ENCODE measurements at regions not wholly inside any gene's neighbourhood (a gene's known extent, or its start where the extent isn't known, plus 50 kb on each side); places are given as distances from the start of the nearest gene placed in this dataset.

DNA sequence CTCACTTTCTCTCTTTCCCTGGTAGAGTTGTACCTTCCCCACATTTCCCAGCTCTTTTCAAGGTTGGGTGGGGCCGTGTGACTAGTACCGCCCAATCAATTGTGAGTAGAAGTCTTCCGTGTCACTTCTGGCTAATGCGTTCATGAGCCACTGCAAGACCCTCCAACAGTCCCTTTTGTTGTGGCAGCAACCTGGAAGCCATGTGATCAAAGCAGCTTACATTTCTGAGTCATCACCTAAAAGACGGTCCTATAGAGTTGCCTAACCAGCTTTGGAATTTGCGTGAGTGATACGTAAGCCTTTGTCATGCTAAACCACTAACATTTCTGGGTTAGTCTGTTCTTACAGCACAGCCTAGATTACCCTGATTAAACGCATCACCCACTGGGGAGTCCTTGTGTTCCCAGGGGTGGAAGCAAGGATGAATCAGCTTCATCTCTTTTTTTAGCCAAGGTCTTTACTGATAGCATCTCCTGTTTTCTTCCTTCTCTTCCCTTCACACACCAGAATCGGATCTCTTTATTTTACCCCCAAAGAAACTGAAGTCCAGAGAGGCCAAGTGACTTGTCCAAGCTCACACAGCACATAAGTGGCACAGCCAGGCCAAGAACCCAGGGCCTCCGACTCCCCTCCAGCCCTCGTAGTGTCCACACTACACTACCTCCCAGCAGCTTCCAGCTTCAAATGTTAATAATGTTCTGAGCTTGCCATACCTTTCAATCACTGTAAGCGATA lies 366.3 kb upstream of the XYLT1 start:
- H3K36me3 Mint-ChIP-seq (ENCODE audit: low read depth), result no peaks in the 10 kb centered on the region
- H3K27ac Mint-ChIP-seq, result no peak overlapping the region
- DNase-seq, result no peak
- no peaks in the 10 kb centered on the region for H3K4me1 Mint-ChIP-seq (ENCODE audit: low read depth)
- no peak overlapping the region for H3K4me3 Mint-ChIP-seq
- peaks cover 6% of the 10 kb centered on the region for H3K27me3 Mint-ChIP-seq
- H3K9me3 Mint-ChIP-seq, result no peaks in the 10 kb centered on the region

DNA sequence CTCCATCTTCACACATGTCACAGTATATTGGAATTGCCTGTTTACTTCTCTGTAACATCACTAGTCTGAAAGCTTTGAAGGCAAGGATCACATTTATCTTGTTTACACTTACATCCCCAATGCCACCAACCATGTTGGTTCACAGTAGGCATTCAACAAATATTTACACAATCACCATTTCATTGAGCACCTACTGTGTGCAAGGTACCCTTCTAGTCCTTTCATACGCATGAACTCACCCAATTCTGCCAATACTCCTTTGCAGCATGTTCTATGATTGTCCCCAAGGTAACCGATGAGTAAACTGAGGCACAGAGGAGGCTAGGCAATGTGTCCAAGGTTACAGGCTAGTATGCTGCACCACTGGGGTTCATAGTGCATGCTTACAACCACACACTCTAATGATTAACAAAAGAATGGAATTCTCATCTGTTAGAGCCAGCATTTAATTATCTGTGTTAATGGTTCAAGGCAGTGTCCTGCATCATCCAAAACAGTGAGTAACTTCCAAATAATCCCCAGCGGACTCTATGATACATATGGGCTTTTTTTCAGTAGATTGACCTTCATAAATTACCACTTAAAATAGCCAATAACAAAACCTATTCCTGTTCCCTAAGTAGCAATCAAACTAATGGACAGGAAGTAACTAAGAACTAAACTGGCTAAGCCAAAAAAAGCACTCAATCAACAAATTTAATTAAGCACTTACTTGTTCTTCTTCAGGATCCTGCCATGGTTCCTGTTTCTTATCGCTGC lies 364.5 kb upstream of the XYLT1 start:
- Mint-ChIP-seq H3K27ac (no peak overlapping the region), H3K4me3 (no peak overlapping the region), H3K36me3 (ENCODE audit: low read depth) (no peaks in the 10 kb centered on the region), H3K9me3 (no peaks in the 10 kb centered on the region), H3K4me1 (ENCODE audit: low read depth) (no peaks in the 10 kb centered on the region), H3K27me3 (peaks cover 2% of the 10 kb centered on the region)
- DNase-seq, result no peak

DNA sequence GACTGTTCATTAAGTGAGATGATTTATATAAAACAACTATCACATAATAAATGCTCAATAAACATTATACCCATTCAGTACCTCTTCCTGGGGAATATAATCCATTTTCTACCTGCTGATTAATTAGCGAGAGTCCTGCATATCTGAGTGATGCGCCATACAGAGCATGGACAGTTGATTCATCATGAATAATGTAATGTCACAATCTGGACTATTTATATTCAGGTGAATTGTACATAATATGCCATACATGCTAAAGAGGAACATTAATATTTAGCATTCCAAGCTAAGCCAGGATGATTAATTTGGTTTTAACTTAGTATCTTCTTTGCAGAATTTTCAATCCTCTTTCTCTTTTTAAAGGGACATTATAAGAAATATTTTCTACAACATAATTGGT lies 362.0 kb upstream of the XYLT1 start:
- Mint-ChIP-seq H3K27me3 (peaks cover 4% of the 10 kb centered on the region), H3K9me3 (no peaks in the 10 kb centered on the region), H3K4me1 (ENCODE audit: low read depth) (no peaks in the 10 kb centered on the region), H3K36me3 (ENCODE audit: low read depth) (no peaks in the 10 kb centered on the region), H3K27ac (no peak overlapping the region), H3K4me3 (no peak overlapping the region)
- DNase-seq, result no peak

DNA sequence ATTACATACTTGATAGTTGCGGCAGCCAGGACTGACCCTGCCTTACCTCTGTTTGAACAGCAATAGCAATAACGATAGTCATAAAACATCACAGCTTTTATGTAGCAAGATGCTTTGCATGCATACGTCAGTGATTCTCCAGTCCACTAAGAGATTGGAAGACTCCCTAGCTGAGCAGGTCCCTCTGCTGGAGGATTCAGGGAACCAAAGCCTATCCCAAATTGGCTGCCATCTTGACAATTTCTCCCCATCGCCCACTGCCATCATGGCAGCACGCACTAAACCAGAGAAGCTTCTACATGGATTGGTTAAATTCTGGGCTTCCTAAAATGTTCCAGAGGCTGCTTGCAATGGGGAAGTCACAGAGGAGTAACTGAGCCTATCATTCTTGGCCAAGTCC lies 360.6 kb upstream of the XYLT1 start:
- H3K36me3 Mint-ChIP-seq (ENCODE audit: low read depth), result no peaks in the 10 kb centered on the region
- H3K4me3 Mint-ChIP-seq, result no peak overlapping the region
- no peaks in the 10 kb centered on the region for H3K4me1 Mint-ChIP-seq (ENCODE audit: low read depth)
- peaks cover 4% of the 10 kb centered on the region for H3K27me3 Mint-ChIP-seq
- no peak overlapping the region for H3K27ac Mint-ChIP-seq
- no peaks in the 10 kb centered on the region for H3K9me3 Mint-ChIP-seq
- DNase-seq, result no peak

DNA sequence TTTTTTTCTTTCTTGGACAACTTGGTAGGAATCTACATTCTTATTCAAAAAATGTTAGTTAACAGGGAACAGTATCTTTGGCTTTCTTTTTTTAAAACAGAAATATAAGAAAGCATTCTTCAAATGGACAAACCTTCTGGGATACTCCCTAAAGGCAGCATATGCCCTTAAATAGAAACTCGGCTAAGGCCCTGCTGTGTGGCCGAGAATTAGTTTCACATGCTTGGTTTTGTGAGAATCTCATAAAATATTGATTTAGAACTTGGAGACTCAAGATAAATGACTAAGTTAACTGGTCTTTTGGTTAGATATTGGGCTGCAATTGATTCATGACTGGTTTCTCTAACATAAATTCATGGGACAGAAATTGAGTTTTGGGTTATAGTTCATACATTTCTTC lies 359.9 kb upstream of the XYLT1 start:
- H3K27me3 Mint-ChIP-seq, result peaks cover 4% of the 10 kb centered on the region
- no peaks in the 10 kb centered on the region for H3K36me3 Mint-ChIP-seq (ENCODE audit: low read depth)
- no peaks in the 10 kb centered on the region for H3K9me3 Mint-ChIP-seq
- H3K4me1 Mint-ChIP-seq (ENCODE audit: low read depth), result no peaks in the 10 kb centered on the region
- H3K27ac Mint-ChIP-seq, result no peak overlapping the region
- DNase-seq, result no peak
- H3K4me3 Mint-ChIP-seq, result no peak overlapping the region

DNA sequence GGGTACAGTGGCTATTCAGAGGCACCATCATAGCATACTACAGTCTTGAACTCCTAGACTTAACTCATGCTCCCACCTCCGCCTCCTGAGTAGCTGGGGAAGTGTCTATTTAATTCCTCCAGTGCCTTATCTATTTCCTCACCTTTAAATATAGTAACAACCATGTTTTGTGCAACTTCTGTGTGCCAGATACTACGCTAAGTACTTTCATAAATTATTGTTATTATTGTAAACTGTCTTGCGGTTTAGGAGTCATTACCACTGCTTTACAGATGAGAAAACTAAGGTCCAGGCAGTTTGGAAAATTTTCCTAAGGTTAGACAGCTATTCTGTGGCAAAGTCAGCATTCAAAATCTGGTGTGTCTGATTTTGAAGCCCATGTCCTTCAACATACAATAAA lies 359.1 kb upstream of the XYLT1 start:
- no peaks in the 10 kb centered on the region for H3K36me3 Mint-ChIP-seq (ENCODE audit: low read depth)
- no peak overlapping the region for H3K27ac Mint-ChIP-seq
- DNase-seq, result no peak
- H3K9me3 Mint-ChIP-seq, result no peaks in the 10 kb centered on the region
- H3K4me3 Mint-ChIP-seq, result no peak overlapping the region
- no peaks in the 10 kb centered on the region for H3K4me1 Mint-ChIP-seq (ENCODE audit: low read depth)
- H3K27me3 Mint-ChIP-seq, result peaks cover 4% of the 10 kb centered on the region

DNA sequence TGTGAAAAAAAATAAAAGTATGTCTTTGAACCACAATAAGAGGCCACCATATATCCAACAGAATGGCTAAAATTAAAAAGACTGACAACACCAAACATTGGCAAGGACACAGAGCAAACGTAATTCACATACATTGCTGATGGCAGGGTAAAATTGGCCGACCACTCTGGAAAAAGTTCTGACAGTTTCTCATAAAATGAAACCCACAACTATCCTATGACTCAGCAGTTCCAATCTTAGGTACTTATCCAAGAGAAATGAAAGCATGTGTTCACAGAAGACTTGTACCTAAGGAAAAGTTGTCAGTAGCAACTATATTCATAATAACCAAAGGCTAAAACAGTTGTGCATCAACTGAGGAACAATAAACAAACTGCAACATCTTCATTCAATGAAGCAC lies 357.3 kb upstream of the XYLT1 start:
- H3K4me3 Mint-ChIP-seq, result no peak overlapping the region
- DNase-seq, result no peak

DNA sequence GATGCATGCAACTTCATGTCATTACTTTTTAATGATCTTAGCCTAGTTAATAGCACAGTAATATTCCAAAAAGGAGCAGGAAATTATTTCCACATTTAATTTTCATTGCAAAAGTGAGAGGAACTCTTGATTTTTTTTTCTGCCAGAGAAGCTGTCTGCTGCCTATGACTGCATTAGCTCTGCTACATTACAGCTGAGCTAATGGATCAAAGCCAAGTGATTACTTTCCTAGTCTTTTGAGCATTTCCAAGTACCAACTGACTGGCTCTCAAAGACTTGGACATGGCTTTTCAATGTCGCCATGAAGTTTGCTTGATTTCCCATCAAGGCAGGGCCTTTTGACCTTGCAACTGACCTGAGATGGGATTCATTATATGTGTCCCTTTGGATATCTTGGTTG lies 356.6 kb upstream of the XYLT1 start:
- Mint-ChIP-seq H3K36me3 (ENCODE audit: low read depth) (no peaks in the 10 kb centered on the region), H3K27ac (no peak overlapping the region), H3K4me3 (no peak overlapping the region), H3K27me3 (peaks cover 14% of the 10 kb centered on the region), H3K4me1 (ENCODE audit: low read depth) (no peaks in the 10 kb centered on the region), H3K9me3 (no peaks in the 10 kb centered on the region)
- DNase-seq, result no peak

More for the DNA sequence above, 357.3 kb upstream of the XYLT1 start:
- no peaks in the 10 kb centered on the region for H3K36me3 Mint-ChIP-seq (ENCODE audit: low read depth)
- peaks cover 11% of the 10 kb centered on the region for H3K27me3 Mint-ChIP-seq
- no peaks in the 10 kb centered on the region for H3K9me3 Mint-ChIP-seq
- no peak overlapping the region for H3K27ac Mint-ChIP-seq
- no peaks in the 10 kb centered on the region for H3K4me1 Mint-ChIP-seq (ENCODE audit: low read depth)

DNA sequence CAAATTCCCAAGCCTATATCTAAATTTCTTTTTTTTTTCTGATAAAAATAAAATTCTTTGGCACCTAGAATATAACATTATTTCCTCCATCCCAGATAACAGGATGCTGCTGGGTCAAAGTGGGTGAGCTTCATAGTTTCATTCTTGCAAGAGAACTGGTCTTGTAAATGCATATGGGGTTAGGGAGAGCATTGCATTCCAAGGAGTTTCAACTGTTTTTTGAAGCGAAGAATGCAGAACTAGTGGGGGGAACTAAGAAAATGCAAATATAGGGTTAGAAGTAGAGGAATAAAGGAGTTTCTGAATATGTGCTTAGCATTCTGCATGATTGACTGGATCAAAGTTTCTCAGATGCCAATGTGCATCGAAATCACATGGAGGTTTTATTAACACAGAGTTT lies 347.2 kb upstream of the XYLT1 start:
- H3K36me3 Mint-ChIP-seq (ENCODE audit: low read depth), result no peaks in the 10 kb centered on the region
- DNase-seq, result no peak
- H3K27me3 Mint-ChIP-seq, result peaks cover 13% of the 10 kb centered on the region
- no peaks in the 10 kb centered on the region for H3K4me1 Mint-ChIP-seq (ENCODE audit: low read depth)
- no peak overlapping the region for H3K4me3 Mint-ChIP-seq
- peaks cover 17% of the 10 kb centered on the region for H3K9me3 Mint-ChIP-seq
- H3K27ac Mint-ChIP-seq, result no peak overlapping the region

DNA sequence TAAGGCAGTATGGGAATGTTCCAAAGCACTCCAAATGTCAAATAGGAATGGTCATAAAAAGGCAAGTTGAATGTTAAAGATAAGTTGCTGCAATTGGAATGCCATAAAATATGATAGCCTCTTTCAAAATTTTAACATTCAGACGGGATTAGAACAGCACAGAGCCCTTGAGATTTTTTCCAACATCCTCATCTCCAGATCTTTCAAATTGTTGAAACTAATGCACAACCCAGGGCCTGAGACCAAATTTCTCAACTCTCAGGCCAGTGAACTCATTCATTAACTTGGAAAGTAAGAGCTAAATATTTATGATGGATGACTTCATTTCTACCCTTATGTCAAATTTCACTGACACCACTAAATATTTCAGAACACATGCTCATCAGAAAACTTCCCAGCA lies 346.5 kb upstream of the XYLT1 start:
- Mint-ChIP-seq H3K36me3 (ENCODE audit: low read depth) (no peaks in the 10 kb centered on the region), H3K9me3 (peaks cover 17% of the 10 kb centered on the region), H3K4me1 (ENCODE audit: low read depth) (no peaks in the 10 kb centered on the region), H3K4me3 (no peak overlapping the region), H3K27me3 (peaks cover 14% of the 10 kb centered on the region), H3K27ac (no peak overlapping the region)
- DNase-seq, result no peak

DNA sequence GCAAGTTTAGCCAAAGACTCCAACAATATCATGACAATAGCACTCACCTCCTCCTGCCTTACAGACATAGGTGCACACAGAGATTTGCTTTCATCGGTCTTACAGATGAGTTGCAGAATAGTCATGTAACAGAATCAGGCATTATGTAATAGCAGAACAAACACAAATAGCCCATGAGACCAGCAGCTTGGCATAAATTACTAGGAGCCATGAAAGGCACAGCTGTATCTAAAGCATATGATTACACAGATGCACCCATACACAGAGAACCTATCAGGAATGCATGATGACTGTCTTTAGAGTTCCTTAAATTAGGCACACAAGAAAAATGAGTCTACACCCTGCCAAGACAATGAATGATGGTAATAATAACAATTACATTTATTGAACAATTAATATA lies 342.0 kb upstream of the XYLT1 start:
- Mint-ChIP-seq H3K9me3 (peaks cover 24% of the 10 kb centered on the region), H3K27me3 (peaks cover 22% of the 10 kb centered on the region), H3K4me1 (ENCODE audit: low read depth) (no peaks in the 10 kb centered on the region), H3K4me3 (no peak overlapping the region), H3K27ac (no peak overlapping the region), H3K36me3 (ENCODE audit: low read depth) (no peaks in the 10 kb centered on the region)
- DNase-seq, result no peak

DNA sequence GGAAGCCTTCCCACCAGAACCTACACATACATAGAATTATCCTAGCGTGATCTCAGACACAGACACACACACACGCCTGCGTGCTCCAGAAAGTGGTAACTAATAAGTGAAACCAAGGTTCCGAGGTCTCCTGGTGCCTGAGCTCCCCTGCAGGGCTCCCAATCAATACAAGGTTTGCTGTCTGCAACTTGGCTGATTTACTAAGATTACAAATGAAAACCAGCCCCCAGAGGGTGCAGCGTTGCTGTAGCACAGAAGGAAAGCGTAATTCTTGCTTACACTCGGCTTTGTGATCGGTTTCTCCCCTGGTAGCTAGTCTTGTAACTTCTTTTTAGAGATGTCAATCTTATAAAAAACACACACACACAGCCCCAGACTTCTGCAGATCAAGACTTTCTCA lies 334.1 kb upstream of the XYLT1 start:
- H3K27me3 Mint-ChIP-seq, result peaks cover 44% of the 10 kb centered on the region
- H3K4me1 Mint-ChIP-seq (ENCODE audit: low read depth), result no peaks in the 10 kb centered on the region
- no peaks in the 10 kb centered on the region for H3K9me3 Mint-ChIP-seq
- no peak overlapping the region for H3K4me3 Mint-ChIP-seq
- no peak for DNase-seq
- no peak overlapping the region for H3K27ac Mint-ChIP-seq
- no peaks in the 10 kb centered on the region for H3K36me3 Mint-ChIP-seq (ENCODE audit: low read depth)

DNA sequence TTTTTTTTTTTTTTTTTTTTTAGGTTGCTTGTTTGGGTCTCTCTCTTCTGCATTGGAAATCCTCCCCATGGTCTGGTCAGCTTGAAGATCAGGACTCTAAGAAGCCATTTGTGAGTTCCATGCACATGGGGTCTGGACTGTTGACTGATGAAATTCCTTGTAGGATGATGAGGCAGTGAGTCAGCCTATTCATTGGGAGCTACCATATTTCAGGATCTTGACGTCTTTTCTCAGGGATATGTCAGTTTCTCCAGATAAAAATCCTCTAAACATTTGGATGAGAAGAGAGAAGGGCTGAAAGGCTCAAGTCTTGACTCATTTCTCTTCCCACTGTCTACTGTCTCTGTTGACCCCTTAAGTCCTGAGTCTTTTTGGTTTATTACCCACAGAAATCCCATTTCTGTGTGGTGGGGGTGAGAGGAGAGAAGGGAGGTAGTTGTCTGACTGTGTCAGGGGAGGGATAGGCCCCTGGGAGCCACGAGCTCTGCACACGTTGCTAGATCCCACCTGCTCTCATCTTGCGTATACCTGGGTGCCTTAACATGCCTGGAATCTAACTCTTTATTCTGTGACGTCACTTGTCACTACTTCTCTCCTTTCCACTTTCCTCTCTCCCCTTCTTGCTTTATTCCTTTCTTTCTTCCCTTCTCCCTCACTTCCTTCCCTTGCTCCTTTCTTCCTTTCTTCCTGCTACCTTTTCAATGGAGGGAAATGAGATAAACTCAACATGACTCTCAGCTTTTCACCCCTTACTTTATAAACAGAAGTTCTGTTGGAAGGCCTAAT lies 333.1 kb upstream of the XYLT1 start:
- H3K36me3 Mint-ChIP-seq (ENCODE audit: low read depth), result no peaks in the 10 kb centered on the region
- no peaks in the 10 kb centered on the region for H3K9me3 Mint-ChIP-seq
- no peak for DNase-seq
- peaks cover 44% of the 10 kb centered on the region for H3K27me3 Mint-ChIP-seq
- no peak overlapping the region for H3K4me3 Mint-ChIP-seq
- no peak overlapping the region for H3K27ac Mint-ChIP-seq
- H3K4me1 Mint-ChIP-seq (ENCODE audit: low read depth), result no peaks in the 10 kb centered on the region

DNA sequence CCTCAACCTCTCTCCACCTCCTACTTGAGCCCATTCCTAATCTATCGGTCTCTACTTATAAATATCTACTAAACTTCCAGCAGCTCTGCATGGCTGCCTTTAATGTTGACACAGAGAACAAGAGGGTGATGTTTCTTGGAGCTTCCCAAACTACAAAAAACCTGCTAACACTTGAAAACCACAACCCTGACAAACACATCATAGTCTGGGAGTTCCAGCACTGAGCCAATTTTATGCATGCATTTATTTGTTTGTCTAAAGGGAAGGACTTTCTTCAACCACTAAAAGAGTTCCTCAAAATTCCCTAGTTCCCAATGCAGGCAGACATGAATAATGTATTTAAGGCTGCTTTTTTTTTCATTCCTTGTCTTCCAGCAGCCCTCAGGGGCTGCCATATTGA lies 331.8 kb upstream of the XYLT1 start:
- Mint-ChIP-seq H3K9me3 (no peaks in the 10 kb centered on the region), H3K36me3 (ENCODE audit: low read depth) (no peaks in the 10 kb centered on the region), H3K27me3 (peaks cover 37% of the 10 kb centered on the region), H3K4me3 (no peak overlapping the region), H3K4me1 (ENCODE audit: low read depth) (no peaks in the 10 kb centered on the region), H3K27ac (no peak overlapping the region)
- no peak for DNase-seq

DNA sequence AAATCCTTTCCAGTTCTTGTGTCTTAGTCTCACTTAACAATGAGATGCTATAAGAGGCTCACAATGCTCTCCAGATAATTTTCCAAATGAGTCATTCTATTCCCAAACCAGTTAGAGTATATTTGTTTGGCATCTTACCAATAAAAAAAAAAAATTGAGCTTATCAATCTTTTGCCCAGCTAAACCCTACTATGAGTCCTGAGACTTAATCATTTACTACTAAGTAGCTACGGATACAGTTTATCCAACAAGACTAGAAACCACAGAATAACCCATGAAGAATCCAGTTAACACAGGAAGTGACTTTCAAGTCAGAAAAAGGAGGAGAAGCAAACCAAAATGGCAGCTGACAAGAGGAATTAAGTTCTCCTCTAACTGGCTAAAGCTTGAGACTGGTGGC lies 330.3 kb upstream of the XYLT1 start:
- H3K36me3 Mint-ChIP-seq (ENCODE audit: low read depth), result no peaks in the 10 kb centered on the region
- H3K27me3 Mint-ChIP-seq, result peaks cover 31% of the 10 kb centered on the region
- no peak for DNase-seq
- no peaks in the 10 kb centered on the region for H3K4me1 Mint-ChIP-seq (ENCODE audit: low read depth)
- no peak overlapping the region for H3K27ac Mint-ChIP-seq
- H3K4me3 Mint-ChIP-seq, result no peak overlapping the region
- no peaks in the 10 kb centered on the region for H3K9me3 Mint-ChIP-seq
